ENCODE measurements at regions not wholly inside any gene's neighbourhood (a gene's known extent, or its start where the extent isn't known, plus 50 kb on each side); places are given as distances from the start of the nearest gene placed in this dataset.

- TF ChIP-seq POLR2A (IDR thresholded peaks at IDR 0.05), result no peak
- no peak for TF ChIP-seq CTCF (IDR thresholded peaks at IDR 0.05)
These were observed 243.7 kb downstream of the BCAT1 start for GRCh38 chr12:24705216-24705615.
